NT2/D1 (cell line): ENCODE measurements at regions not wholly inside any gene's neighbourhood (a gene's known extent, or its start where the extent isn't known, plus 50 kb on each side); places are given as distances from the start of the nearest gene placed in this dataset.

Experiments
- DNase-seq: peaks from one replicate; pipeline ENCODE4 v3.0.0-alpha.2; 2011; ENCODE audit warnings: low read depth, low spot score
- H3K27me3 ChIP-seq: 2 replicates; pipeline ENCODE4 v1.6.0; 2011; ENCODE audit warnings: mild to moderate bottlenecking; ENCODE audit not compliant: insufficient read length, insufficient read depth
- H3K36me3 ChIP-seq: 2 replicates; pipeline ENCODE4 v1.6.1; 2011; ENCODE audit warnings: mild to moderate bottlenecking, low read length, mixed read lengths; ENCODE audit not compliant: insufficient read depth, insufficient read length
- H3K4me1 ChIP-seq: 2 replicates; pipeline ENCODE4 v1.5.1; 2011; ENCODE audit not compliant: insufficient read depth, insufficient read length
- H3K4me3 ChIP-seq: 2 replicates; pipeline ENCODE4 v1.5.1; 2011; ENCODE audit warnings: low read depth; ENCODE audit not compliant: insufficient read length
- H3K9ac ChIP-seq: 2 replicates; pipeline ENCODE4 v1.6.0; 2011; ENCODE audit warnings: low read depth; ENCODE audit not compliant: insufficient read length
- H3K9me3 ChIP-seq: 2 replicates; pipeline ENCODE4 v1.5.1; 2011; ENCODE audit warnings: mild to moderate bottlenecking, low read length; ENCODE audit not compliant: insufficient read depth
- SUZ12 ChIP-seq: IDR thresholded peaks from 2 replicates; pipeline ENCODE4 v1.6.1; 2011; ENCODE audit not compliant: insufficient read length, insufficient read depth; ENCODE audit errors: extremely low read depth
- YY1 ChIP-seq: IDR thresholded peaks from 2 replicates; pipeline ENCODE4 v1.6.1; 2011; ENCODE audit not compliant: insufficient read length, insufficient read depth
- ZNF274 ChIP-seq: IDR thresholded peaks from 2 replicates; pipeline ENCODE4 v1.6.1; 2011; ENCODE audit warnings: mild to moderate bottlenecking, low read depth, low read length

- Histone ChIP-seq H3K4me1 (no peaks in the 10 kb centered on the region), H3K9ac (no peak overlapping the region), H3K4me3 (no peak overlapping the region), H3K27me3 (no peaks in the 10 kb centered on the region), H3K36me3 (no peaks in the 10 kb centered on the region), H3K9me3 (0 out of 2 replicates have a peak, but pooled peaks cover 5% of the 10 kb centered on the region)
- DNase-seq = no peak
- TF ChIP-seq SUZ12 (no peak), ZNF274 (no peak), YY1 (no peak)
Measured at GRCh38 chr9:115627511-115627910, 509.6 kb upstream of the TNC start.

- DNase-seq = no peak
- no peak overlapping the region for H3K9ac ChIP-seq
- no peaks in the 10 kb centered on the region for H3K36me3 ChIP-seq
- TF ChIP-seq ZNF274 (no peak), YY1 (no peak), SUZ12 (no peak)
- H3K4me1 ChIP-seq = no peaks in the 10 kb centered on the region
- H3K9me3 ChIP-seq = no peaks in the 10 kb centered on the region
- no peaks in the 10 kb centered on the region for H3K27me3 ChIP-seq
- no peak overlapping the region for H3K4me3 ChIP-seq
Measured at GRCh38 chr9:115628426-115628825, 510.5 kb upstream of the TNC start.

GRCh38 chr9:115629879-115630840 lies 512.2 kb upstream of the TNC start:
- DNase-seq = peak; percentile 8
- no peak overlapping the region for H3K4me3 ChIP-seq
- H3K9me3 ChIP-seq = no peaks in the 10 kb centered on the region
- H3K27me3 ChIP-seq = no peaks in the 10 kb centered on the region
- no peaks in the 10 kb centered on the region for H3K4me1 ChIP-seq
- TF ChIP-seq SUZ12 = no peak
- no peak for TF ChIP-seq YY1
- no peak for TF ChIP-seq ZNF274
- H3K9ac ChIP-seq = no peak overlapping the region
- H3K36me3 ChIP-seq = no peaks in the 10 kb centered on the region

GRCh38 chr9:115632391-115632790 lies 514.4 kb upstream of the TNC start:
- no peak for DNase-seq
- Histone ChIP-seq H3K36me3 (no peaks in the 10 kb centered on the region), H3K4me1 (no peaks in the 10 kb centered on the region), H3K9me3 (no peaks in the 10 kb centered on the region), H3K27me3 (no peaks in the 10 kb centered on the region), H3K4me3 (no peak overlapping the region), H3K9ac (no peak overlapping the region)
- no peak for TF ChIP-seq SUZ12
- no peak for TF ChIP-seq YY1
- TF ChIP-seq ZNF274 = no peak

GRCh38 chr9:115633104-115633503 lies 515.1 kb upstream of the TNC start:
- H3K9me3 ChIP-seq = no peaks in the 10 kb centered on the region
- no peaks in the 10 kb centered on the region for H3K4me1 ChIP-seq
- no peak overlapping the region for H3K9ac ChIP-seq
- no peaks in the 10 kb centered on the region for H3K36me3 ChIP-seq
- no peak overlapping the region for H3K4me3 ChIP-seq
- DNase-seq = no peak
- TF ChIP-seq ZNF274 (no peak), SUZ12 (no peak), YY1 (no peak)
- H3K27me3 ChIP-seq = no peaks in the 10 kb centered on the region

- no peaks in the 10 kb centered on the region for H3K4me1 ChIP-seq
- no peak overlapping the region for H3K9ac ChIP-seq
- no peak for DNase-seq
- H3K9me3 ChIP-seq = no peaks in the 10 kb centered on the region
- H3K27me3 ChIP-seq = no peaks in the 10 kb centered on the region
- no peak overlapping the region for H3K4me3 ChIP-seq
- TF ChIP-seq SUZ12 = no peak
- no peak for TF ChIP-seq YY1
- TF ChIP-seq ZNF274 = no peak
- no peaks in the 10 kb centered on the region for H3K36me3 ChIP-seq
Measured at GRCh38 chr9:115635680-115636383, 517.8 kb upstream of the PAPPA start.

- no peak for TF ChIP-seq YY1
- no peak for TF ChIP-seq SUZ12
- TF ChIP-seq ZNF274 = no peak
Measured at GRCh38 chr9:115636596-115636995, 517.0 kb upstream of the PAPPA start.

More at GRCh38 chr9:115636596-115636995, 517.0 kb upstream of the PAPPA start:
- no peaks in the 10 kb centered on the region for H3K36me3 ChIP-seq
- no peak overlapping the region for H3K9ac ChIP-seq
- no peaks in the 10 kb centered on the region for H3K27me3 ChIP-seq
- no peaks in the 10 kb centered on the region for H3K4me1 ChIP-seq
- no peaks in the 10 kb centered on the region for H3K9me3 ChIP-seq
- DNase-seq = no peak
- H3K4me3 ChIP-seq = no peak overlapping the region
